K562 (cell line): ENCODE measurements at regions not wholly inside any gene's neighbourhood (a gene's known extent, or its start where the extent isn't known, plus 50 kb on each side); places are given as distances from the start of the nearest gene placed in this dataset.

ENCODE experiments used
- ATAC-seq: fragments of 200-7000 bp; cut with Tn5 transposase; 3 replicates; pipeline ENCODE4 v1.9.1; 2020; ENCODE audit warnings: moderate library complexity
- BruUV-seq: library from RNA; stranded (reverse); fragments of 400-500 nt; replicated peaks from 2 replicates; lab custom pipeline; 2021; lab: Mats Ljungman, UMichigan
- CTCF ChIA-PET: fragments of 300-600 bp; formaldehyde crosslinking; extraction: SDS; loops from one replicate; lab custom pipeline; 2021; ENCODE audit warnings: low intra/inter-chr PET ratio; lab: Yijun Ruan, JAX
- POLR2A ChIA-PET: fragments of 300-600, 350-650 bp; sonication (Branson Sonifier 250); formaldehyde crosslinking; extraction: SDS; loops from one replicate; lab custom pipeline; 2021; ENCODE audit warnings: antibody characterized with exemption, inconsistent platforms; lab: Yijun Ruan, JAX
- DNase-seq, 4 experiments: peaks; one replicate each; pipeline versions ENCODE4 v3.0.0 to v3.0.0-alpha.2; 2011 to 2018; ENCODE audit warnings: low spot score in 3 of 4, mixed read lengths in 3 of 4; ENCODE audit errors: extremely low read depth in 1 of 4
- FAIRE-seq: peaks from 2 replicates; lab custom pipeline; 2011; peaks lifted over from hg19 to GRCh38; lab: Jason Lieb, UNC
- H2AFZ ChIP-seq: 2 replicates; pipeline ENCODE4 v1.6.0; 2011; ENCODE audit warnings: low read depth, low read length, control low read depth, inconsistent platforms
- H3K27ac ChIP-seq: fragments of 200-600 bp; 3 replicates; pipeline ENCODE4 v1.8.0; 2011; ENCODE audit warnings: low read depth, mild to moderate bottlenecking, control low read depth, inconsistent platforms, low read length, moderate library complexity, mixed read lengths; ENCODE audit errors: extremely low read depth
- H3K27me3 ChIP-seq, 2 experiments: fragments of 300-600 bp in 1 of 2; 2 replicates in 1 of 2; 3 replicates in 1 of 2; pipeline versions ENCODE4 v1.6.0 to v1.8.0; 2011; ENCODE audit warnings: inconsistent platforms in 2 of 2, low read length in 2 of 2, mild to moderate bottlenecking in 1 of 2, mixed read lengths in 1 of 2, moderate library complexity in 1 of 2; ENCODE audit not compliant: control insufficient read depth in 2 of 2, insufficient read depth in 2 of 2
- H3K36me3 ChIP-seq: fragments of 300-600 bp; 3 replicates; pipeline ENCODE4 v1.8.0; 2011; ENCODE audit warnings: mild to moderate bottlenecking, low read length, inconsistent platforms; ENCODE audit not compliant: control insufficient read depth, insufficient read depth
- H3K4me1 ChIP-seq, 2 experiments: fragments of 200-600 bp in 1 of 2; replicated peaks in 1 of 2; 2 replicates in 1 of 2; 3 replicates in 1 of 2; pipeline versions ENCODE4 v1.5.1 to v1.8.0; 2011; ENCODE audit warnings: inconsistent platforms in 2 of 2, low read length in 2 of 2, mild to moderate bottlenecking in 1 of 2, mixed read lengths in 1 of 2, moderate library complexity in 1 of 2; ENCODE audit not compliant: control insufficient read depth in 2 of 2, insufficient read depth in 2 of 2
- H3K4me2 ChIP-seq: 2 replicates; pipeline ENCODE4 v1.6.1; 2011; ENCODE audit warnings: low read length, control low read depth, inconsistent platforms, mixed read lengths; ENCODE audit not compliant: insufficient read depth
- H3K4me3 ChIP-seq: fragments of 200-600 bp; sonication (generic), shearing (Covaris generic); 2 replicates; pipeline ENCODE4 v1.5.1; 2016; ENCODE audit warnings: control low read depth, inconsistent platforms
- H3K79me2 ChIP-seq: fragments of 200-600 bp; 3 replicates; pipeline ENCODE4 v1.8.0; 2011; ENCODE audit warnings: low read length, inconsistent platforms; ENCODE audit not compliant: control insufficient read depth, insufficient read depth
- H3K9ac ChIP-seq, 2 experiments: 2 replicates each; pipeline versions ENCODE4 v1.6.0 to v1.6.1; 2011; ENCODE audit warnings: low read depth in 2 of 2, low read length in 2 of 2, control low read depth in 1 of 2, inconsistent platforms in 1 of 2, mild to moderate bottlenecking in 1 of 2, mixed read lengths in 1 of 2; ENCODE audit not compliant: insufficient read depth in 1 of 2
- H3K9me1 ChIP-seq: one replicate; pipeline ENCODE4 v1.6.0; 2011; ENCODE audit warnings: inconsistent platforms, mild to moderate bottlenecking, low read length, moderate library complexity; ENCODE audit not compliant: control insufficient read depth, insufficient read depth
- H3K9me3 ChIP-seq: replicated peaks from 2 replicates; pipeline ENCODE4 v1.5.1; 2011; ENCODE audit warnings: low read depth, low read length, inconsistent platforms; ENCODE audit not compliant: control insufficient read depth, insufficient read depth
- H4K20me1 ChIP-seq: replicated peaks from 2 replicates; pipeline ENCODE4 v1.6.1; 2011; ENCODE audit warnings: low read length, inconsistent platforms, mixed read lengths; ENCODE audit not compliant: control insufficient read depth, insufficient read depth
- ERF ChIP-seq: fragments of 450-650 bp; formaldehyde crosslinking; IDR thresholded peaks from 2 replicates; pipeline ENCODE4 v1.4.0; 2020; ENCODE audit warnings: mild to moderate bottlenecking, mixed read lengths
- FOXA1 ChIP-seq: fragments of 450-650 bp; IDR thresholded peaks from 2 replicates; pipeline ENCODE4 v1.6.1; 2016; ENCODE audit warnings: mild to moderate bottlenecking, borderline replicate concordance
- LCOR ChIP-seq: sonication (generic); formaldehyde crosslinking; IDR thresholded peaks from 2 replicates; pipeline ENCODE4 v1.8.0; 2022; ENCODE audit warnings: mild to moderate bottlenecking, missing genetic modification reagents
- PML ChIP-seq: IDR thresholded peaks from 2 replicates; pipeline ENCODE4 v1.6.1; 2012; ENCODE audit warnings: low read length, inconsistent platforms
- RHOXF2B ChIP-seq: fragments of 250-450 bp; sonication (Bioruptor Pico); conservative IDR thresholded peaks from 2 replicates; pipeline ENCODE4 v1.5.1; 2021
- TRIM28 ChIP-seq: fragments of 450-650 bp; IDR thresholded peaks from 2 replicates; pipeline ENCODE4 v1.6.1; 2017
- ZNF311 ChIP-seq: fragments of 250-450 bp; sonication (Bioruptor Pico); IDR thresholded peaks from 2 replicates; pipeline ENCODE4 v1.4.0; 2020; ENCODE audit warnings: mild to moderate bottlenecking, moderate library complexity
- WGBS: fragments of 100-300 bp; shearing (Covaris generic); methylation state at CpG from one replicate; pipeline ENCODE4 v1.1.6; 2016; ENCODE audit warnings: low coverage, mixed read lengths; ENCODE audit not compliant: insufficient coverage; ENCODE audit errors: missing lambda C conversion rate; 5-methylcytosine and 5-hydroxymethylcytosine counted together
- in situ Hi-C: fragments of 300-500 bp; cut with MboI; formaldehyde crosslinking; loops from 4 replicates; pipeline ENCODE4 v1.15.0; 2018; ENCODE audit warnings: inconsistent platforms, mixed read lengths
- intact Hi-C: fragments of 100-400 bp; cut with micrococcal nuclease; formaldehyde crosslinking; loops from 2 replicates; pipeline ENCODE4 v1.14.2; 2022
- TF ChIP-seq, protein P1 (sequence below): IDR thresholded peaks from 2 replicates; pipeline ENCODE4 v1.6.1; 2016; ENCODE audit warnings: missing genetic modification characterization, missing compliant biosample characterization
- TF ChIP-seq, protein P2 (sequence below): IDR thresholded peaks from 2 replicates; pipeline ENCODE4 v1.6.1; 2014; ENCODE audit warnings: antibody characterized with exemption
- TF ChIP-seq, protein P3 (sequence below): fragments of 450-650 bp; IDR thresholded peaks from 2 replicates; pipeline ENCODE4 v1.6.1; 2014; ENCODE audit warnings: low read depth, mild to moderate bottlenecking, moderate library complexity, borderline replicate concordance

- WGBS, result 0% methylated on average over 2 of the region's 2 CpGs
- no peak overlapping the region for H3K9ac ChIP-seq
- H3K27ac ChIP-seq, result no peak overlapping the region
- intact Hi-C loops (no loop called here), in situ Hi-C loops (no loop called here)
- BruUV-seq, result no TSS peak
- no peaks in the 10 kb centered on the region for H3K9me3 ChIP-seq
- no peaks in the 10 kb centered on the region for H3K79me2 ChIP-seq
- no peaks in the 10 kb centered on the region for H3K9me1 ChIP-seq
- DNase-seq, result no peak
- ChIA-PET POLR2A (no interaction called here), CTCF (no interaction called here)
- no peaks in the 10 kb centered on the region for H3K27me3 ChIP-seq
- H3K36me3 ChIP-seq, result no peaks in the 10 kb centered on the region
- H3K4me3 ChIP-seq, result no peak overlapping the region
- H4K20me1 ChIP-seq, result no peaks in the 10 kb centered on the region
- FAIRE-seq, result no peak
- no peaks in the 10 kb centered on the region for H3K4me1 ChIP-seq
- TF ChIP-seq RHOXF2B (CRISPR knock-in tag) (no peak), FOXA1 (no peak), TRIM28 (peak; percentile 84), LCOR (no peak), ZNF311 (CRISPR knock-in tag) (no peak)
- TF ChIP-seq, protein P1, sequence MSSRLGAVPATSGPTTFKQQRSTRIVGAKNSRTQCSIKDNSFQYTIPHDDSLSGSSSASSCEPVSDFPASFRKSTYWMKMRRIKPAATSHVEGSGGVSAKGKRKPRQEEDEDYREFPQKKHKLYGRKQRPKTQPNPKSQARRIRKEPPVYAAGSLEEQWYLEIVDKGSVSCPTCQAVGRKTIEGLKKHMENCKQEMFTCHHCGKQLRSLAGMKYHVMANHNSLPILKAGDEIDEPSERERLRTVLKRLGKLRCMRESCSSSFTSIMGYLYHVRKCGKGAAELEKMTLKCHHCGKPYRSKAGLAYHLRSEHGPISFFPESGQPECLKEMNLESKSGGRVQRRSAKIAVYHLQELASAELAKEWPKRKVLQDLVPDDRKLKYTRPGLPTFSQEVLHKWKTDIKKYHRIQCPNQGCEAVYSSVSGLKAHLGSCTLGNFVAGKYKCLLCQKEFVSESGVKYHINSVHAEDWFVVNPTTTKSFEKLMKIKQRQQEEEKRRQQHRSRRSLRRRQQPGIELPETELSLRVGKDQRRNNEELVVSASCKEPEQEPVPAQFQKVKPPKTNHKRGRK (tag), result 0 out of 2 replicates have a peak, but pooled peaks have one; percentile 16
- no peak overlapping the region for H2AFZ ChIP-seq
- H3K4me2 ChIP-seq, result no peak overlapping the region
- ATAC-seq, result no peak
Measured at GRCh38 chr12:72093424-72093823, 154.8 kb downstream of the TPH2 start.

DNA sequence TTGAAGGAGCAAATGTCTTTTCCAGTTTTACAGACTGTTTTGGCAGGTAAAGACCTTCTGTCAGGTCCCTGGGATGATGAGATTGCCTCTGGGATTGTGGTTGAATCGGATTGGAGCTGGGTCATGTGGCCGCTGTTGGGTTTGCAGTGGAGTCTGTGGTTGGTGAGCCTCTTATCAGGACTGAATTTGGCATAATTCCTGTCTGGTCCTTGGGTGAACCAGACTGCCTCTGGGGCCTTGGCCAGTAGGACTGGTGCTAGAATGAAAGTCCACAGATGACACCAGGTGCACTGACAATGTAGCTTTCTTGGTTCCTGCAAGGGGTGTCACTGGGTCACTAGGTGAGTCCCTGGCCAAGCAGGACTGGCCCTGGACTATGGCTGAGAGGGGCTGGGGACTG lies 155.3 kb downstream of the TPH2 start:
- Histone ChIP-seq H3K4me2 (no peak overlapping the region), H3K36me3 (no peaks in the 10 kb centered on the region), H3K79me2 (no peaks in the 10 kb centered on the region), H2AFZ (no peak overlapping the region), H3K27ac (no peak overlapping the region), H3K4me3 (no peak overlapping the region), H3K9me1 (no peaks in the 10 kb centered on the region), H3K27me3 (no peaks in the 10 kb centered on the region), H3K9me3 (no peaks in the 10 kb centered on the region), H4K20me1 (no peaks in the 10 kb centered on the region), H3K4me1 (no peaks in the 10 kb centered on the region), H3K9ac (no peak overlapping the region)
- WGBS, result 0% methylated on average over 2 of the region's 2 CpGs
- intact Hi-C loops (no loop called here), in situ Hi-C loops (no loop called here)
- ChIA-PET POLR2A (no interaction called here), CTCF (no interaction called here)
- BruUV-seq, result no TSS peak
- ATAC-seq (no peak), FAIRE-seq (no peak), DNase-seq (no peak)
- TF ChIP-seq PML (no peak), ERF (no peak)
- TF ChIP-seq, protein P2, sequence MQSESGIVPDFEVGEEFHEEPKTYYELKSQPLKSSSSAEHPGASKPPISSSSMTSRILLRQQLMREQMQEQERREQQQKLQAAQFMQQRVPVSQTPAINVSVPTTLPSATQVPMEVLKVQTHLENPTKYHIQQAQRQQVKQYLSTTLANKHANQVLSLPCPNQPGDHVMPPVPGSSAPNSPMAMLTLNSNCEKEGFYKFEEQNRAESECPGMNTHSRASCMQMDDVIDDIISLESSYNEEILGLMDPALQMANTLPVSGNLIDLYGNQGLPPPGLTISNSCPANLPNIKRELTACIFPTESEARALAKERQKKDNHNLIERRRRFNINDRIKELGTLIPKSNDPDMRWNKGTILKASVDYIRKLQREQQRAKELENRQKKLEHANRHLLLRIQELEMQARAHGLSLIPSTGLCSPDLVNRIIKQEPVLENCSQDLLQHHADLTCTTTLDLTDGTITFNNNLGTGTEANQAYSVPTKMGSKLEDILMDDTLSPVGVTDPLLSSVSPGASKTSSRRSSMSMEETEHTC, result no peak
- TF ChIP-seq, protein P3, sequence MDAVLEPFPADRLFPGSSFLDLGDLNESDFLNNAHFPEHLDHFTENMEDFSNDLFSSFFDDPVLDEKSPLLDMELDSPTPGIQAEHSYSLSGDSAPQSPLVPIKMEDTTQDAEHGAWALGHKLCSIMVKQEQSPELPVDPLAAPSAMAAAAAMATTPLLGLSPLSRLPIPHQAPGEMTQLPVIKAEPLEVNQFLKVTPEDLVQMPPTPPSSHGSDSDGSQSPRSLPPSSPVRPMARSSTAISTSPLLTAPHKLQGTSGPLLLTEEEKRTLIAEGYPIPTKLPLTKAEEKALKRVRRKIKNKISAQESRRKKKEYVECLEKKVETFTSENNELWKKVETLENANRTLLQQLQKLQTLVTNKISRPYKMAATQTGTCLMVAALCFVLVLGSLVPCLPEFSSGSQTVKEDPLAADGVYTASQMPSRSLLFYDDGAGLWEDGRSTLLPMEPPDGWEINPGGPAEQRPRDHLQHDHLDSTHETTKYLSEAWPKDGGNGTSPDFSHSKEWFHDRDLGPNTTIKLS, result no peak
